Spleen (tissue), 11 donors: ENCODE measurements at regions not wholly inside any gene's neighbourhood (a gene's known extent, or its start where the extent isn't known, plus 50 kb on each side); places are given as distances from the start of the nearest gene placed in this dataset.

Experiments used
- DNase-seq: peaks from one replicate; pipeline ENCODE4 v3.0.0-alpha.2; 2020
- H3K27ac ChIP-seq, 8 donors: fragments of 200-600 bp; sonication (generic) in 7 of 8; 1 replicate in 4 of 8; 2 replicates in 4 of 8; pipeline versions ENCODE4 v1.5.0 to v1.8.0; 2016 to 2021; ENCODE audit warnings: inconsistent platforms in 4 of 8, mild to moderate bottlenecking in 4 of 8, moderate library complexity in 1 of 8
- H3K27me3 ChIP-seq, 7 donors: fragments of 200-600 bp; sonication (generic) in 6 of 7; replicated peaks in 1 of 7; 1 replicate in 4 of 7; 2 replicates in 3 of 7; pipeline versions ENCODE4 v1.5.0 to v1.8.0; 2016 to 2021; ENCODE audit warnings: inconsistent platforms in 3 of 7, mild to moderate bottlenecking in 1 of 7
- H3K36me3 ChIP-seq, 6 donors: fragments of 200-600 bp; sonication (generic) in 5 of 6; 1 replicate in 4 of 6; 2 replicates in 2 of 6; pipeline versions ENCODE4 v1.5.0 to v1.8.0; 2016 to 2021; ENCODE audit warnings: inconsistent platforms in 2 of 6
- H3K4me1 ChIP-seq, 6 donors: fragments of 200-600 bp; sonication (generic) in 5 of 6; 1 replicate in 3 of 6; 2 replicates in 3 of 6; pipeline versions ENCODE4 v1.5.0 to v1.8.0; 2016 to 2021; ENCODE audit warnings: inconsistent platforms in 3 of 6
- H3K4me3 ChIP-seq, 8 donors: fragments of 200-600 bp; sonication (generic) in 7 of 8; 1 replicate in 4 of 8; 2 replicates in 4 of 8; pipeline versions ENCODE4 v1.5.0 to v1.8.0; 2016 to 2021; ENCODE audit warnings: inconsistent platforms in 4 of 8, mild to moderate bottlenecking in 4 of 8, moderate library complexity in 2 of 8
- H3K9me3 ChIP-seq, 8 donors: fragments of 200-600 bp; sonication (generic) in 7 of 8; 1 replicate in 4 of 8; 2 replicates in 4 of 8; pipeline versions ENCODE4 v1.5.0 to v1.8.0; 2016 to 2021; ENCODE audit warnings: inconsistent platforms in 4 of 8
- POLR2A ChIP-seq, 3 donors: fragments of 450-650 bp; IDR thresholded peaks; one replicate each; pipeline ENCODE4 v1.5.1; 2017; ENCODE audit warnings: antibody characterized with exemption in 3 of 3, mild to moderate bottlenecking in 1 of 3
- POLR2AphosphoS5 ChIP-seq, 3 donors: sonication (generic); formaldehyde crosslinking; IDR thresholded peaks; one replicate each; pipeline ENCODE4 v1.5.1; 2017; ENCODE audit warnings: antibody characterized with exemption in 3 of 3
- WGBS, 5 donors: extraction: QIAGEN DNeasy Blood & Tissue Kit in 3 of 5; methylation state at CpG; one replicate each; pipeline versions ENCODE4 v1.1.5 to v1.1.7; 2013 to 2018; 5-methylcytosine and 5-hydroxymethylcytosine counted together
- intact Hi-C: fragments of 100-400 bp; cut with DNase I; formaldehyde crosslinking; loops from one replicate; pipeline ENCODE4 v1.15.0; 2023; ENCODE audit warnings: low total_unique reads
- TF ChIP-seq, protein P1 (sequence below), 11 experiments: fragments of 200-600 bp in 7 of 11; fragments of 450-650 bp in 4 of 11; sonication (generic) in 4 of 11; IDR thresholded peaks in 8 of 11; conservative IDR thresholded peaks in 3 of 11; 1 replicate in 7 of 11; 2 replicates in 4 of 11; pipeline versions ENCODE4 v1.4.0 to v1.8.0; 2016 to 2021; ENCODE audit warnings: antibody characterized with exemption in 11 of 11, inconsistent platforms in 4 of 11, mild to moderate bottlenecking in 1 of 11
- donor health status: healthy with polysubstance abuse.
- donor health status: DM: no; HTN: no; CAD: no; lungs with moderate emphysema.
- donor health status: DM: no; HTN: no; CAD: no.
- donor health status: Bipolar disorder and iron deficiency.
- donor health status: healthy.
- donor health status: DM: no; HTN: no; CAD: no.
- donor health status: DM: yes; HTN: yes; CAD: no.

DNA sequence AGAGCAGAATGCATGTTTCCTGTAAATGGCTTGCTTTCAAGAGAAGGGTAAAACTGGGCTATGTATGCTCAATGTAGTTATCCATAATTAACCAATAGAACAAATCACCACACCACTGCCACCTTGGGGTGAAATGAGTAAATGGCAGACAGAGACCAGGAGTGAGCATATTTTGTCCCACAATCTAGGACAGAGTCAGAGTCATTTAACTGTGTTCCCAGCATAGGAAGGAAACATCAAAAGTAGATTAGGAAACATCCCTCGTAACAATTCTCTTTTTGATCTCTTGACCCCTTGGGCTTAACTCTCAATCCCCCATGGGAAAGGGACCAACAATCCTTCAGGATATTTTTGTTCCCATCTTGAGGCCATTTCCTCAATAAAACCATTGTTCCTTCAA lies 224.8 kb downstream of the NHLRC3 start:
- Histone ChIP-seq H3K9me3 (peaks cover 0 to 6% (median 0%) of the 10 kb centered on the region in 8 donors), H3K27ac (no peak overlapping the region), H3K36me3 (no peaks in the 10 kb centered on the region), H3K27me3 (no peaks in the 10 kb centered on the region), H3K4me1 (peaks cover 0 to 6% (median 0%) of the 10 kb centered on the region in 6 donors), H3K4me3 (no peak overlapping the region)
- WGBS, 5 donors = 0 to 12% (median 3%) methylated on average over 1 of the region's 1 CpG
- intact Hi-C loops = no loop called here
- DNase-seq = no peak
- no peak for TF ChIP-seq POLR2AphosphoS5 (IDR thresholded peaks at IDR 0.05)
- TF ChIP-seq, protein P1, sequence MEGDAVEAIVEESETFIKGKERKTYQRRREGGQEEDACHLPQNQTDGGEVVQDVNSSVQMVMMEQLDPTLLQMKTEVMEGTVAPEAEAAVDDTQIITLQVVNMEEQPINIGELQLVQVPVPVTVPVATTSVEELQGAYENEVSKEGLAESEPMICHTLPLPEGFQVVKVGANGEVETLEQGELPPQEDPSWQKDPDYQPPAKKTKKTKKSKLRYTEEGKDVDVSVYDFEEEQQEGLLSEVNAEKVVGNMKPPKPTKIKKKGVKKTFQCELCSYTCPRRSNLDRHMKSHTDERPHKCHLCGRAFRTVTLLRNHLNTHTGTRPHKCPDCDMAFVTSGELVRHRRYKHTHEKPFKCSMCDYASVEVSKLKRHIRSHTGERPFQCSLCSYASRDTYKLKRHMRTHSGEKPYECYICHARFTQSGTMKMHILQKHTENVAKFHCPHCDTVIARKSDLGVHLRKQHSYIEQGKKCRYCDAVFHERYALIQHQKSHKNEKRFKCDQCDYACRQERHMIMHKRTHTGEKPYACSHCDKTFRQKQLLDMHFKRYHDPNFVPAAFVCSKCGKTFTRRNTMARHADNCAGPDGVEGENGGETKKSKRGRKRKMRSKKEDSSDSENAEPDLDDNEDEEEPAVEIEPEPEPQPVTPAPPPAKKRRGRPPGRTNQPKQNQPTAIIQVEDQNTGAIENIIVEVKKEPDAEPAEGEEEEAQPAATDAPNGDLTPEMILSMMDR (IDR thresholded peaks at IDR 0.05 in 8 of 11, conservative IDR thresholded peaks at IDR 0.05 in 3 of 11) = peak in 10 of 11 experiments; percentile 13 to 71 (median 60)
- no peak for TF ChIP-seq POLR2A (IDR thresholded peaks at IDR 0.05)

DNA sequence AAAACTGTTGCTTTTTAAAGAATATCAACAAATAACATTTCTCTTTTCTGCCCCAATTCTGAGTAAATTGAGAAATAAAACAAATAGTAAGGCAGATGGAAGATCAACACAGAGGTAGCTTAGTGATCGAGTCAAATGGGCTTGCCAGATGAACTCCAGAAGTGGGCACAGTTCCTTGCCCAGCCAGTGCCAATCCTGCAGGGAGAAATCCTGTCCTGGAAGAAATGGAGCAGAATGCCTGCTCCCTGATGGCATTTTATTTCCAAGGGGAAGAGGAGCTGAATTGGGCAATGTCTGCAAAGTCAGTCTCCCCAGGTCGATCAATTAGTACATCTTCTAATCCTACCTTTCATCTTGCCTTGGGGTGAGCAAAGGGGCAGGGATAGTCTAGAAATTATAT lies 225.3 kb downstream of the NHLRC3 start:
- H3K4me3 ChIP-seq = no peak overlapping the region
- no peaks in the 10 kb centered on the region for H3K27me3 ChIP-seq
- TF ChIP-seq POLR2AphosphoS5 (IDR thresholded peaks at IDR 0.05) (no peak), POLR2A (IDR thresholded peaks at IDR 0.05) (no peak)
- TF ChIP-seq, protein P1 (IDR thresholded peaks at IDR 0.05 in 8 of 11, conservative IDR thresholded peaks at IDR 0.05 in 3 of 11) = no peak
- H3K9me3 ChIP-seq = peaks cover 0 to 6% (median 0%) of the 10 kb centered on the region in 8 donors
- 59 to 65% (median 64%) methylated on average over 2 of the region's 2 CpGs for WGBS, 5 donors
- no peaks in the 10 kb centered on the region for H3K36me3 ChIP-seq
- H3K4me1 ChIP-seq = peaks cover 0 to 6% (median 0%) of the 10 kb centered on the region in 6 donors
- no peak overlapping the region for H3K27ac ChIP-seq
- intact Hi-C loops = no loop called here
- no peak for DNase-seq

DNA sequence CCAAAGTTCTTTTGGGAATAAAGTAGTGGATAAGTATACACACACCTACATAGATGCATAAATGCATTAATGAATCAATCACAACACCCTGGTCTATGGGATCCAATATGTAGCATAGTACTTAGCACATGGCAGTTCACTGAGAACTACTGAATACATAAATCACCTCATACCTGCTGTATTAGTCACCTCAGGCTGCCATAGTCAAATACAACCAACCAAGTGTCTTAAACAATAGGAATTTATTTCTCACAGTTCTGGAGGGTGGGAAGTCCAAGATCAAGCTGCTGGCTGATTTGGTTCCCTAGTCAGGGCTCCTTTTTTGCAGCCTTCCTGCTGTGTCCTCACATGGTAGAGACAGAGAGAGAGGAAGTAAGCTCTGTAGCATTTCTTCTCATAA lies 228.2 kb downstream of the NHLRC3 start:
- DNase-seq = no peak
- TF ChIP-seq, protein P1 (IDR thresholded peaks at IDR 0.05 in 8 of 11, conservative IDR thresholded peaks at IDR 0.05 in 3 of 11) = no peak
- TF ChIP-seq POLR2AphosphoS5 (IDR thresholded peaks at IDR 0.05) = no peak
- no peak for TF ChIP-seq POLR2A (IDR thresholded peaks at IDR 0.05)
- no peak overlapping the region for H3K27ac ChIP-seq
- H3K4me3 ChIP-seq = no peak overlapping the region
- no peaks in the 10 kb centered on the region for H3K27me3 ChIP-seq
- no peaks in the 10 kb centered on the region for H3K36me3 ChIP-seq
- peaks cover 0 to 6% (median 0%) of the 10 kb centered on the region in 6 donors for H3K4me1 ChIP-seq
- H3K9me3 ChIP-seq = peaks cover 0 to 6% (median 0%) of the 10 kb centered on the region in 8 donors
- intact Hi-C loops = no loop called here

DNA sequence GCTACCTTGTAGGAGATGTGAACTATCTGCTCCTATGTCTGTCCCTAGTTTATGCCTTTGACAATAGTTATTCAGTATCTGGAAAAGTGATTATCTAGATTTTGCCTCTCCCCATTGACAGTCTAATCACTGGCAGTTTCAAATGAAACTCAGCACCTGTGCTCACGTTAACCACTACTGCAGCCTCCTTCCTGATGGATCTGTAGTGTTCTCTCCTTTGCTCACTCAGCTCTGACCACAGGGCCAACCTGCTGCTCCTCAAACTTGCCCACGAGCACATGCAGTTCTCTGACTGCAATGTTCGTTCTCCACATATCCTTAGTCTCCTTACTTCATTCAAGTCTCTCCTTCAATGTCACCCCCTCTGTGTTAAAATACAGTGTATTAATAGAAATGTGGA lies 230.1 kb downstream of the NHLRC3 start:
- intact Hi-C loops = no loop called here

More for the DNA sequence above, 230.1 kb downstream of the NHLRC3 start:
- Histone ChIP-seq H3K27me3 (no peaks in the 10 kb centered on the region), H3K4me1 (peaks cover 0 to 2% (median 0%) of the 10 kb centered on the region in 6 donors), H3K36me3 (no peaks in the 10 kb centered on the region), H3K4me3 (no peak overlapping the region), H3K27ac (no peak overlapping the region), H3K9me3 (peaks cover 0 to 6% (median 0%) of the 10 kb centered on the region in 8 donors)
- no peak for DNase-seq
- 84 to 90% (median 85%) methylated on average over 3 of the region's 3 CpGs for WGBS, 5 donors
- no peak for TF ChIP-seq POLR2AphosphoS5 (IDR thresholded peaks at IDR 0.05)
- TF ChIP-seq, protein P1 (IDR thresholded peaks at IDR 0.05 in 8 of 11, conservative IDR thresholded peaks at IDR 0.05 in 3 of 11) = no peak
- no peak for TF ChIP-seq POLR2A (IDR thresholded peaks at IDR 0.05)
